Hepatocyte (in vitro differentiated cells): ENCODE measurements at regions not wholly inside any gene's neighbourhood (a gene's known extent, or its start where the extent isn't known, plus 50 kb on each side); places are given as distances from the start of the nearest gene placed in this dataset.

Experiments
- DNase-seq: peaks from one replicate; pipeline ENCODE4 v3.0.0-alpha.2; 2016; ENCODE audit warnings: low spot score
- H2AFZ ChIP-seq: fragments of 200-600 bp; sonication (generic); 2 replicates; pipeline ENCODE4 v1.6.0; 2016; ENCODE audit warnings: antibody characterized with exemption, mild to moderate bottlenecking
- H3K27ac ChIP-seq: fragments of 200-600 bp; sonication (generic); 2 replicates; pipeline ENCODE4 v1.5.1; 2016; ENCODE audit warnings: mild to moderate bottlenecking
- H3K27me3 ChIP-seq: fragments of 200-600 bp; sonication (generic); 2 replicates; pipeline ENCODE4 v1.6.1; 2016
- H3K36me3 ChIP-seq: fragments of 200-600 bp; sonication (generic); replicated peaks from 2 replicates; pipeline ENCODE4 v1.5.1; 2016; ENCODE audit warnings: low read depth; ENCODE audit not compliant: insufficient read depth
- H3K4me1 ChIP-seq: fragments of 200-600 bp; sonication (generic); 2 replicates; pipeline ENCODE4 v1.5.1; 2016; ENCODE audit warnings: mild to moderate bottlenecking, moderate library complexity; ENCODE audit not compliant: insufficient read depth
- H3K4me2 ChIP-seq: fragments of 200-600 bp; sonication (generic); 2 replicates; pipeline ENCODE4 v1.6.0; 2016
- H3K4me3 ChIP-seq: fragments of 200-600 bp; sonication (generic); 2 replicates; pipeline ENCODE4 v1.5.1; 2016; ENCODE audit warnings: mild to moderate bottlenecking
- H3K79me2 ChIP-seq: fragments of 200-600 bp; sonication (generic); 2 replicates; pipeline ENCODE4 v1.6.0; 2017; ENCODE audit warnings: mild to moderate bottlenecking
- H3K9me2 ChIP-seq: fragments of 200-600 bp; sonication (generic); replicated peaks from 2 replicates; pipeline ENCODE4 v1.6.0; 2017; ENCODE audit warnings: mild to moderate bottlenecking; ENCODE audit not compliant: insufficient read depth
- H3K9me3 ChIP-seq: fragments of 200-600 bp; sonication (generic); 2 replicates; pipeline ENCODE4 v1.5.1; 2016; ENCODE audit warnings: low read depth, mild to moderate bottlenecking
- H4K20me1 ChIP-seq: fragments of 200-600 bp; sonication (generic); 2 replicates; pipeline ENCODE4 v1.6.0; 2016; ENCODE audit warnings: mild to moderate bottlenecking; ENCODE audit not compliant: insufficient read depth, poor library complexity, severe bottlenecking
- CTCF ChIP-seq: fragments of 200-600 bp; sonication (generic); IDR thresholded peaks from 2 replicates; pipeline ENCODE4 v1.5.1; 2016; ENCODE audit warnings: antibody characterized with exemption, mild to moderate bottlenecking; ENCODE audit not compliant: poor library complexity
- EZH2 ChIP-seq: fragments of 200-600 bp; sonication (generic); IDR thresholded peaks from 2 replicates; pipeline ENCODE4 v1.6.1; 2016; ENCODE audit warnings: antibody characterized with exemption, mild to moderate bottlenecking, borderline replicate concordance
- EZH2phosphoT487 ChIP-seq: fragments of 200-600 bp; sonication (generic); IDR thresholded peaks from one replicate; pipeline ENCODE4 v1.6.1; 2018; ENCODE audit warnings: antibody characterized with exemption, mild to moderate bottlenecking, low read depth, moderate library complexity; ENCODE audit not compliant: unreplicated experiment, severe bottlenecking
- WGBS: methylation state at CpG from one replicate; pipeline ENCODE4 v1.1.6; 2016; ENCODE audit warnings: low lambda C conversion rate; ENCODE audit errors: missing lambda C conversion rate; 5-methylcytosine and 5-hydroxymethylcytosine counted together

DNA sequence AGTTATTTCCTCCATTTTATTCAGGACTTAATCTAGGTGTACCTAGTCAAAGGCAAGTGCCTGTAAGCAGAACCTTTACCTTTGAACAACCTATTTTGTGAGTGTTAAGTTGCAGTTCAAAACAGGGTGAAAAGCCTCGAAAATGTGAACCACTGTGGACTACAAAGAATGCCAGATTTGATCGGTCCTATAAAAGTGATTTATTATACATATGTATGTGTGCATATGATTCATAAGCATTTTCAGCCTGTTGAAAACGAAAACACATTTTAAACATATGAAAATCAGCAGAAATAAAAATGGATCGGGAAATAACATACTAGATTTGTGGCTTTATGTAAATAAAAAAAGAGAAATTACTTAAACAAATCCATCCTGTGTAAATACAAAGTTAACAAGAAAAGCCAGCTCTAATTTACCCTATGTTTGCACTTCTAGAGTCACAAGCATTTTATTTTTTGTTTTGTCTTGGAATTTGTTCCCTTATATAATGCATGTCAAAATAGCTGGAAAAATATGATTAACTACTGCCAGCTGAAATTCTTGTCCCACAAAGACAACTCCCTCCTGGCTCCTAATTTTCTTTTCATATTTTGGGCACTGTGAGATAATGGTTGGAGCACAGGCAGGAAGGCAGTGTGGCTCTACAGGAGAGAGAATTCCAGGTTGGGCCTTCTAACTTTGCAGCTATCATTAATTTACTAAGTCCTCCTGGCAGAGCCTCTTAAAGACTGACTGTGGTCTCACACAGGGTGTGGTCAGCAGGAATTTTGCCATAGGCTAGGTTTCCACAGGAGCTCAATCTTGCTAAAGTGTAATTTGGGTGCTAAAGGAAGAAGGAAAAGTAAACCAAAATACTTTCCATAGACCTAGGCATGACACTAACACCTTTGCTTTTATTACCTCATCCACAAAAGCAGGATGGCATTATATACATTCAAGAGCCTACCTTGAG lies 70.2 kb upstream of the CDC42BPA start:
- no peaks in the 10 kb centered on the region for H3K27me3 ChIP-seq
- no peak overlapping the region for H2AFZ ChIP-seq
- H3K4me3 ChIP-seq, result no peak overlapping the region
- H4K20me1 ChIP-seq, result no peaks in the 10 kb centered on the region
- no peak overlapping the region for H3K4me2 ChIP-seq
- no peak for DNase-seq
- WGBS, result 73% methylated on average over 4 of the region's 4 CpGs
- H3K27ac ChIP-seq, result no peak overlapping the region
- no peaks in the 10 kb centered on the region for H3K9me3 ChIP-seq
- no peaks in the 10 kb centered on the region for H3K4me1 ChIP-seq
- H3K79me2 ChIP-seq, result no peaks in the 10 kb centered on the region
- H3K9me2 ChIP-seq, result no peaks in the 10 kb centered on the region
- TF ChIP-seq CTCF, result no peak
- H3K36me3 ChIP-seq, result no peaks in the 10 kb centered on the region

DNA sequence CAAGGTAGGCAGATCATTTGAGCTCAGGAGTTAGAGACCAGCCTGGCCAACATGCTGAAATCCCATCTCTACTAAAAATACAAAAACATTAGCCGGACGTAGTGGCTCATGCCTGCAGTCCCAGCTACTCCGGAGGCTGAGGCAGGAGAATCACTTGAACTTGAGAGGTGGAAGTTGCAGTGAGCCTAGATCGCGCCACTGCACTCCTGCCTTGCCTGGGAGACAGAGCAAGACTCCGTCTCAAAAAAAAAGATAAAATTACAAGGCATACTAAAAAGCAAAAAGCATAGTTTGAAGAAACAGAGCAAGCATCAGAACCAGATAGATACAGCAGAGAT lies 61.2 kb upstream of the CDC42BPA start:
- no peak overlapping the region for H3K27ac ChIP-seq
- H3K4me3 ChIP-seq, result no peak overlapping the region
- H3K4me1 ChIP-seq, result no peaks in the 10 kb centered on the region
- 87% methylated on average over 6 of the region's 6 CpGs for WGBS
- TF ChIP-seq CTCF, result no peak
- no peak for TF ChIP-seq EZH2phosphoT487
- no peak for TF ChIP-seq EZH2
- H3K9me2 ChIP-seq, result no peaks in the 10 kb centered on the region
- H2AFZ ChIP-seq, result no peak overlapping the region
- H3K79me2 ChIP-seq, result no peaks in the 10 kb centered on the region
- no peak overlapping the region for H3K4me2 ChIP-seq
- DNase-seq, result no peak
- H3K9me3 ChIP-seq, result no peaks in the 10 kb centered on the region
- no peaks in the 10 kb centered on the region for H3K27me3 ChIP-seq
- H4K20me1 ChIP-seq, result no peaks in the 10 kb centered on the region
- no peaks in the 10 kb centered on the region for H3K36me3 ChIP-seq

- H2AFZ ChIP-seq, result no peak overlapping the region
- no peaks in the 10 kb centered on the region for H3K4me1 ChIP-seq
- 82% methylated on average over 4 of the region's 4 CpGs for WGBS
Observed at GRCh38 chr1:227378871-227379554, 60.7 kb upstream of the CDC42BPA start.

More at GRCh38 chr1:227378871-227379554, 60.7 kb upstream of the CDC42BPA start:
- Histone ChIP-seq H3K27me3 (no peaks in the 10 kb centered on the region), H3K27ac (no peak overlapping the region), H3K9me2 (no peaks in the 10 kb centered on the region), H3K36me3 (no peaks in the 10 kb centered on the region), H3K9me3 (no peaks in the 10 kb centered on the region), H3K79me2 (no peaks in the 10 kb centered on the region), H3K4me3 (no peak overlapping the region), H3K4me2 (no peak overlapping the region), H4K20me1 (no peaks in the 10 kb centered on the region)
- no peak for DNase-seq
- TF ChIP-seq CTCF, result no peak
- no peak for TF ChIP-seq EZH2phosphoT487
- TF ChIP-seq EZH2, result no peak
